GM12878 (cell line): ENCODE measurements at regions not wholly inside any gene's neighbourhood (a gene's known extent, or its start where the extent isn't known, plus 50 kb on each side); places are given as distances from the start of the nearest gene placed in this dataset.

Experiments used
- ATAC-seq: fragments of 200-7000 bp; cut with Tn5 transposase; 3 replicates; pipeline ENCODE4 v1.9.1; 2020; ENCODE audit warnings: mild to moderate bottlenecking, moderate library complexity
- BruUV-seq: library from RNA; stranded (reverse); fragments of 400-500 nt; replicated peaks from 2 replicates; lab custom pipeline; 2021; lab: Mats Ljungman, UMichigan
- CTCF ChIA-PET: fragments of 300-600 bp; sonication (Branson Sonifier 250); formaldehyde crosslinking; extraction: SDS; loops from one replicate; lab custom pipeline; 2021; ENCODE audit warnings: inconsistent platforms; lab: Yijun Ruan, JAX
- POLR2A ChIA-PET: fragments of 350-600 bp; formaldehyde crosslinking; extraction: SDS; loops from one replicate; lab custom pipeline; 2021; ENCODE audit warnings: inconsistent platforms; lab: Charles Lee
- RAD21 ChIA-PET: fragments of 300-600 bp; sonication (Branson Sonifier 250); formaldehyde crosslinking; loops from one replicate; lab custom pipeline; 2023; ENCODE audit warnings: antibody characterized with exemption; ENCODE audit not compliant: unreplicated experiment; lab: Charles Lee
- SMC1A ChIA-PET: fragments of 300-600 bp; sonication (Branson Sonifier 250); formaldehyde crosslinking; loops from one replicate; lab custom pipeline; 2023; ENCODE audit not compliant: unreplicated experiment, uncharacterized antibody; lab: Charles Lee
- DNase-seq: peaks from one replicate; pipeline ENCODE4 v3.0.0-alpha.2; 2011; ENCODE audit warnings: low read depth, low spot score
- FAIRE-seq: peaks from 3 replicates; lab custom pipeline; 2011; peaks lifted over from hg19 to GRCh38; lab: Jason Lieb, UNC
- H2AFZ ChIP-seq: 2 replicates; pipeline ENCODE4 v1.6.0; 2011; ENCODE audit warnings: low read depth, low read length, control low read depth; ENCODE audit not compliant: control insufficient read depth
- H3K27ac ChIP-seq: 2 replicates; pipeline ENCODE4 v1.5.1; 2011; ENCODE audit warnings: control low read depth; ENCODE audit not compliant: control insufficient read depth, insufficient read depth
- H3K27me3 ChIP-seq, 2 experiments: replicated peaks in 1 of 2; 2 replicates each; pipeline versions ENCODE4 v1.6.0 to v1.6.1; 2011; ENCODE audit warnings: low read length in 1 of 2; ENCODE audit not compliant: control insufficient read depth in 2 of 2, insufficient read depth in 2 of 2
- H3K36me3 ChIP-seq, 2 experiments: 2 replicates each; pipeline ENCODE4 v1.5.1; 2011; ENCODE audit warnings: low read length in 1 of 2; ENCODE audit not compliant: control insufficient read depth in 2 of 2, insufficient read depth in 2 of 2
- H3K4me1 ChIP-seq: 2 replicates; pipeline ENCODE4 v1.6.1; 2011; ENCODE audit warnings: mild to moderate bottlenecking, low read length, moderate library complexity, mixed read lengths; ENCODE audit not compliant: control insufficient read depth, insufficient read depth
- H3K4me2 ChIP-seq: 2 replicates; pipeline ENCODE4 v1.6.0; 2011; ENCODE audit warnings: control low read depth; ENCODE audit not compliant: control insufficient read depth, insufficient read depth
- H3K4me3 ChIP-seq: fragments of 200-600 bp; sonication (generic); 2 replicates; pipeline ENCODE4 v1.5.1; 2016
- H3K79me2 ChIP-seq: 2 replicates; pipeline ENCODE4 v1.6.0; 2011; ENCODE audit warnings: low read length; ENCODE audit not compliant: control insufficient read depth, insufficient read depth
- H3K9ac ChIP-seq: 2 replicates; pipeline ENCODE4 v1.8.0; 2011; ENCODE audit warnings: low read length, control low read depth, mixed read lengths; ENCODE audit not compliant: control insufficient read depth, insufficient read depth
- H3K9me3 ChIP-seq: replicated peaks from 3 replicates; pipeline ENCODE4 v1.5.1; 2011; ENCODE audit warnings: mild to moderate bottlenecking, low read length; ENCODE audit not compliant: control insufficient read depth, insufficient read depth
- H4K20me1 ChIP-seq: 2 replicates; pipeline ENCODE4 v1.6.0; 2011; ENCODE audit not compliant: control insufficient read depth, insufficient read depth
- BHLHE40 ChIP-seq, 2 experiments: fragments of 450-650 bp in 1 of 2; IDR thresholded peaks; 2 replicates each; pipeline ENCODE4 v1.6.1; 2011 to 2017; ENCODE audit warnings: low read depth in 2 of 2, borderline replicate concordance in 1 of 2, improper control_type of control experiment in 1 of 2, low read length in 1 of 2, mild to moderate bottlenecking in 1 of 2
- BMI1 ChIP-seq: fragments of 450-650 bp; IDR thresholded peaks from 2 replicates; pipeline ENCODE4 v1.6.1; 2016; ENCODE audit warnings: mild to moderate bottlenecking, moderate library complexity, borderline replicate concordance
- EGR1 ChIP-seq, 2 experiments: IDR thresholded peaks; 1 replicate in 1 of 2; 2 replicates in 1 of 2; pipeline ENCODE4 v1.6.1; 2011 to 2012; ENCODE audit warnings: low read depth in 2 of 2, low read length in 2 of 2, borderline replicate concordance in 1 of 2, mild to moderate bottlenecking in 1 of 2, moderate library complexity in 1 of 2
- HDGF ChIP-seq: fragments of 450-650 bp; IDR thresholded peaks from 2 replicates; pipeline ENCODE4 v1.6.1; 2016; ENCODE audit warnings: antibody characterized with exemption
- KLF5 ChIP-seq: fragments of 450-650 bp; IDR thresholded peaks from 2 replicates; pipeline ENCODE4 v1.6.1; 2014; ENCODE audit warnings: mild to moderate bottlenecking; ENCODE audit not compliant: partially characterized antibody
- MTA2 ChIP-seq: fragments of 450-650 bp; IDR thresholded peaks from 2 replicates; pipeline ENCODE4 v1.6.1; 2016; ENCODE audit warnings: low read depth, mild to moderate bottlenecking, moderate library complexity
- NFYA ChIP-seq: IDR thresholded peaks from 2 replicates; pipeline ENCODE4 v1.6.1; 2011; ENCODE audit warnings: low read depth, mild to moderate bottlenecking, low read length, improper control_type of control experiment, borderline replicate concordance
- NFYB ChIP-seq: IDR thresholded peaks from 2 replicates; pipeline ENCODE4 v1.6.1; 2011; ENCODE audit warnings: low read depth, mild to moderate bottlenecking, low read length, improper control_type of control experiment, moderate library complexity; ENCODE audit not compliant: insufficient read depth
- PAX5 ChIP-seq: IDR thresholded peaks from 2 replicates; pipeline ENCODE4 v1.6.1; 2011; ENCODE audit warnings: low read depth, low read length, borderline replicate concordance
- POLR2AphosphoS5 ChIP-seq: IDR thresholded peaks from 2 replicates; pipeline ENCODE4 v1.6.1; 2011; ENCODE audit warnings: mild to moderate bottlenecking, low read length, inconsistent platforms
- SIN3A ChIP-seq: IDR thresholded peaks from 2 replicates; pipeline ENCODE4 v1.6.1; 2012; ENCODE audit warnings: low read depth, low read length, improper control_type of control experiment
- SREBF1 ChIP-seq: IDR thresholded peaks from 2 replicates; pipeline ENCODE4 v1.6.1; 2012; ENCODE audit warnings: mild to moderate bottlenecking, low read length
- SUZ12 ChIP-seq: fragments of 200-600 bp; sonication (generic); IDR thresholded peaks from one replicate; pipeline ENCODE4 v1.6.1; 2018; ENCODE audit warnings: antibody characterized with exemption, mild to moderate bottlenecking; ENCODE audit not compliant: unreplicated experiment
- TARDBP ChIP-seq: IDR thresholded peaks from 2 replicates; pipeline ENCODE4 v1.6.1; 2016; ENCODE audit warnings: borderline replicate concordance
- TBL1XR1 ChIP-seq: IDR thresholded peaks from 2 replicates; pipeline ENCODE4 v1.6.1; 2012; ENCODE audit warnings: low read depth, low read length, improper control_type of control experiment
- ZNF207 ChIP-seq: fragments of 450-650 bp; IDR thresholded peaks from 2 replicates; pipeline ENCODE4 v1.6.1; 2014; ENCODE audit warnings: antibody characterized with exemption, mild to moderate bottlenecking, borderline replicate concordance
- ZNF622 ChIP-seq: fragments of 450-650 bp; IDR thresholded peaks from 2 replicates; pipeline ENCODE4 v1.6.1; 2017; ENCODE audit warnings: mild to moderate bottlenecking, inconsistent platforms
- WGBS: methylation state at CpG from one replicate; pipeline ENCODE4 v1.1.6; 2016; ENCODE audit warnings: low lambda C conversion rate; ENCODE audit not compliant: insufficient replicate concordance, insufficient coverage; ENCODE audit errors: missing lambda C conversion rate; 5-methylcytosine and 5-hydroxymethylcytosine counted together
- in situ Hi-C: fragments of 300-500 bp; cut with MboI; formaldehyde crosslinking; loops from 9 replicates; pipeline ENCODE4 v1.14.3; 2018; ENCODE audit warnings: mixed read lengths
- intact Hi-C: fragments of 100-400 bp; cut with micrococcal nuclease; formaldehyde crosslinking; loops from one replicate; pipeline ENCODE4 v1.14.2; 2022; ENCODE audit not compliant: unreplicated experiment

- intact Hi-C loops (no loop called here), in situ Hi-C loops (no loop called here)
- H3K4me2 ChIP-seq: no peak overlapping the region
- no peak overlapping the region for H3K9ac ChIP-seq
- H3K4me3 ChIP-seq: no peak overlapping the region
- no peaks in the 10 kb centered on the region for H3K79me2 ChIP-seq
- H3K27ac ChIP-seq: no peak overlapping the region
- no peaks in the 10 kb centered on the region for H3K36me3 ChIP-seq
- DNase-seq (no peak), FAIRE-seq (no peak), ATAC-seq (no peak)
- SMC1A ChIA-PET: no interaction called here
- H2AFZ ChIP-seq: no peak overlapping the region
- CTCF ChIA-PET: no interaction called here
- BruUV-seq: no TSS peak
- no peak for TF ChIP-seq SREBF1
- no peak for TF ChIP-seq MTA2
- no peak for TF ChIP-seq KLF5
- no peak for TF ChIP-seq TARDBP
- RAD21 ChIA-PET: no interaction called here
- POLR2A ChIA-PET: no interaction called here
- no peaks in the 10 kb centered on the region for H3K27me3 ChIP-seq
- no peaks in the 10 kb centered on the region for H4K20me1 ChIP-seq
- H3K9me3 ChIP-seq: no peaks in the 10 kb centered on the region
- H3K4me1 ChIP-seq: no peaks in the 10 kb centered on the region
These were observed 290.3 kb upstream of the SGCD start for GRCh38 chr5:156036640-156037039.

GRCh38 chr5:156037151-156037909 is 289.6 kb upstream of the SGCD start:
- H3K79me2 ChIP-seq: no peaks in the 10 kb centered on the region
- no peak for FAIRE-seq
- no peaks in the 10 kb centered on the region for H4K20me1 ChIP-seq
- H3K4me1 ChIP-seq: no peaks in the 10 kb centered on the region
- ChIA-PET RAD21 (no interaction called here), CTCF (interaction anchor here (0.5 kb wide), 1 partner anchor 9 kb away, joined by 3 read pairs; no protein-coding TSS in a partner anchor), SMC1A (no interaction called here), POLR2A (no interaction called here)
- H3K4me2 ChIP-seq: no peak overlapping the region
- ATAC-seq: no peak
- WGBS: 25% methylated on average over 2 of the region's 2 CpGs
- intact Hi-C loops (no loop called here), in situ Hi-C loops (no loop called here)
- H2AFZ ChIP-seq: no peak overlapping the region
- no peak overlapping the region for H3K4me3 ChIP-seq
- no peak for DNase-seq
- no peaks in the 10 kb centered on the region for H3K9me3 ChIP-seq
- no peak overlapping the region for H3K27ac ChIP-seq
- H3K9ac ChIP-seq: no peak overlapping the region
- no peaks in the 10 kb centered on the region for H3K27me3 ChIP-seq
- no TSS peak for BruUV-seq
- H3K36me3 ChIP-seq: no peaks in the 10 kb centered on the region
- TF ChIP-seq SUZ12 (no peak), BHLHE40 (IDR thresholded peaks at IDR 0.05; ENCODE audit: borderline replicate concordance in 1 of 2, low read depth in 2 of 2, low read length in 1 of 2) (no peak), HDGF (no peak), NFYA (no peak), POLR2AphosphoS5 (no peak), NFYB (no peak), SIN3A (no peak), TBL1XR1 (no peak), ZNF622 (no peak), BMI1 (no peak), EGR1 (IDR thresholded peaks at IDR 0.05; ENCODE audit: borderline replicate concordance in 1 of 2, low read depth in 2 of 2, low read length in 2 of 2) (no peak), ZNF207 (no peak), PAX5 (no peak)
